ENCODE measurements at regions not wholly inside any gene's neighbourhood (a gene's known extent, or its start where the extent isn't known, plus 50 kb on each side); places are given as distances from the start of the nearest gene placed in this dataset.

DNA sequence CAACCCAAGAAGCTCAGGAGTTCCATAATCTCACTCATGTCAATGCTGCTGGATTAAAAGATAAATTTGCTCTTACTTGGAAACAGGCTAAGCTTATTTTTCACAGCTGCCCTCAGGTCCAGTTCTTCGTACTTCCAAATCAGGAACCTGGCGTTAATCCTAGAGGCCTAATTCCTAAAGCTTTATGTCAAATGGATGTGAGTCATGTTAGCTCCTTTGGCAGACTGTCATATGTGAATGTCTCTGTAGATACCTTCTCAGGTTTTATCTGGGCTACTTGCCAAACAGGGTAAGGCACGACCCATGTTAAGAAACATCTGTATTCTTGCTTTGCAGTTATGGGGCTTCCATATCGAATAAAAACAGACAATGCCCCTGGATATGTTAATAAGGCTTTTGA, 504.6 kb downstream of the ALG10 start:
- TF ChIP-seq CTCF (IDR thresholded peaks at IDR 0.05; ENCODE audit: insufficient read depth, low read length) = no peak
- DNase-seq (ENCODE audit: low read depth) = peak; percentile 0
- no peak overlapping the region for H3K4me3 ChIP-seq (ENCODE audit: low read depth, low read length)

- no peak for DNase-seq (ENCODE audit: low read depth)
- no peak for TF ChIP-seq CTCF (IDR thresholded peaks at IDR 0.05; ENCODE audit: insufficient read depth, low read length)
- H3K4me3 ChIP-seq (ENCODE audit: low read depth, low read length) = no peak overlapping the region
These were observed 525.0 kb downstream of the ALG10 start for GRCh38 chr12:34547276-34547675.

- TF ChIP-seq CTCF (IDR thresholded peaks at IDR 0.05; ENCODE audit: insufficient read depth, low read length) = no peak
- no peak overlapping the region for H3K4me3 ChIP-seq (ENCODE audit: low read depth, low read length)
- no peak for DNase-seq (ENCODE audit: low read depth)
These were observed 569.7 kb downstream of the ALG10 start for GRCh38 chr12:34591966-34592365.

DNA sequence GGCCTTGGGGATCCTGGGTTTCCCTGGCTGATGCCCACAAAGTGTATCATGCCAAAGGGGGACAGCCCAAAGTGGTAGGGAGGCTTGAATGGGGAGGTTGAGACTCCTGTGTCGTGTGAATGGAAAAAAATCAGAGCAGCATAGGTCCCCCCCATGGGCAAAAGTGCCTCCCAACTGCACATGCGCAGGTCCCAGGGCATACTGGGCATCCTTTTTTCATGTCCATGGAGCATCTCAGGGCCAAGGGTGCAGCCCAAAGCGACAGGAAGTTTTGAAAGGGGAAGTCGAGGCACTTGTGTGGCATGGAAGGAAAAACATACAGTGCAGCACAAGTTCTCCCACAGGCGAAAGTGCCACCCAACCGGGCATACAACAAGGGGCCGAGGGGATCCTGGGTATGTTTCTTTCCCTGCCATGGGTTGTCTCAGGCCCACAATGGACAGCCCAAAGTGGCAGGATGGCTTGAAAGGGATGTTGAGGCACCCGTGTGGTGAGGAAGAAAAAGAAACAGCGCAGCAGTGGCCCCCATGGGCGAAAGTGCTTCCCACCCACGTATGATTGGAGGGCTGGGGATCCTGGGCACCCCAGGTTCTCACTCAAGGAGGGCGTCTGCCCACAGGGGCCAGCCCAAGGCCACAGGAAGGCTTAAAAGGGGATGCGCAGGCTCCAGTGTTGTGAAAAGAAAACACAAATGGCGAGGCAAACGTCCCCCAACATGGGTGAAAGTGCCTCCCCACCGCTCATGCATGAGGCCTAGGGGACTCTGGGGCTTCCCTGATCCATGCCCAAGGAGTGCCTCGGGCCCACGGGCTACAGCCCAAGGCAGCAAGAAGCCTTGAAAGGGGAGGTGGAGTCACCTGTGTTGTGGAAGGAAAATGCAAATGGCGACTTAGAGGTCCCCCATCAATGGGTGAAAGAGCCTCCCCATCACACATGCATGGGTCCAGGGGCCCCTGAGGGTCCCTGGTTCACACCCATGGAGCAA, 573.7 kb downstream of the ALG10 start:
- TF ChIP-seq CTCF (IDR thresholded peaks at IDR 0.05; ENCODE audit: insufficient read depth, low read length) = no peak
- no peak overlapping the region for H3K4me3 ChIP-seq (ENCODE audit: low read depth, low read length)
- DNase-seq (ENCODE audit: low read depth) = no peak

- DNase-seq (ENCODE audit: low read depth) = no peak
- TF ChIP-seq CTCF (IDR thresholded peaks at IDR 0.05; ENCODE audit: insufficient read depth, low read length) = no peak
- no peak overlapping the region for H3K4me3 ChIP-seq (ENCODE audit: low read depth, low read length)
These were observed 575.5 kb downstream of the ALG10 start for GRCh38 chr12:34597548-34598351.

DNA sequence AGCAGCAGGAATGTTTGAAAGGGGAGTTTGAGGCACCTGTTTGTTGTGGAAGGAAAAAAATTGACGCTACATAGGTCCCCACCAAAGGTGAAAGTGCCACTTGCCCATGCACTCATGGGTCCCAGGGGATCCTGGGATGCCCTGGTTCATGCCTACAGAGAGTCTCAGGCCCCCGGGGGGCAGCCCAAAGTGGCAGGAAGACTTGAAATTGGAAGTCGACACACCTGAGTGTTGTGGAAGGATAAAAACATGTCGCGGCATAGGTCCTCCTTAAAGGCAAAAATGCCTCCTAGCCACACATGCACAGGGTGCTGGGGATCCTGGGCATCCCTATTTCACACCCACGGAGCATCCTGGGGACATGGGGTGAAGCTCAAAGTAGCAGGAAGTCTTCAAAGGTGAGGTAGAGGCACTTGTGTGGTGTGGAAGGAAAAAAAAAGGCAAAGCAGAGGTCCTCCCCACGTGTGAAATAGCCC, 576.1 kb downstream of the ALG10 start:
- no peak overlapping the region for H3K4me3 ChIP-seq (ENCODE audit: low read depth, low read length)
- DNase-seq (ENCODE audit: low read depth) = no peak
- no peak for TF ChIP-seq CTCF (IDR thresholded peaks at IDR 0.05; ENCODE audit: insufficient read depth, low read length)
